ENCODE measurements at regions not wholly inside any gene's neighbourhood (a gene's known extent, or its start where the extent isn't known, plus 50 kb on each side); places are given as distances from the start of the nearest gene placed in this dataset.

DNA sequence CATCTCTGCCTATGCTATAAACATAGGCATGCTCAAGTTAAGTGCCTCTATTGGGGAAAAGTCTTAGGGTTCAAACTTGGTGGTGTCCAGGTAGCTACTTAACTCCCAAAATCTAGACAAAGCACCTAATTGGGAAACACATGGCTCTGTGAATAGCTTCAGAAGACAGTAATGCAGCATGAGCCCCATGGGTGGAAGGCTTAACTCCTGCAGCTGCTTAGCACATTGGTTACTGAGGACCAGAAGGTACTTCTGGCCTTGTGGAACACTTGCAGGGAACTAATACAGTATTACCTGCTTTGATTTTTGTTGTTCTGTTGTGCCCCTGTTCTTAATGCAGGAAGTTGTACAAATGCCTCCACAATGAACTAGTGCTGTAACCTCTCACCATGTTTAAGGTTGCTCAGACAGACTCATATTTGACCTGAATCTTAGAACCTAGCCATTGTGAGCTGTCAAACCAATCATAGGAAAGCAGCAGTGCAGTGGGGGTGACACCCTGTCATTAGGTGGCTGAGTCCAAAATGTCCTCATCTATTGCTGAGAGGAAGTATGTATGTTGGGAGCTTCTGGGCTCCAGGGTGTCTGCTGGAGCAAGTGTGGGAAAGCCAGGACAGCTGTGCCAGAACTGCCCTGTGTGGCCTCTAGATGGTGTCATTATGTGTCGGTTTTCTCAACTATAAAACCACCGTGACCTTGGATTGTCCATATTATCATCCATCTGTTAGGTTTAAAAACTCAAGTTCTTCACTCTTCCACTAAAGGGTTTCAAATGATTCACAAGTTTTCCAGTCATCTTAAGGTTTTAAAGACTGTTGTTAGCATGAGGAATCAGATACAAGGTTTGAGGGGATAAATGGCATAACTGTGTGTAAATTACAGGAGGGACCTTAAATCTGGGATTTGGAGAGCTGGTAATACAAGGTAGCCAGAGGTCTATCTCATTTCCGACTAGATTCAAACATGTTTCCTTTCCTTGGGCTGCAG is 69.9 kb upstream of the WDR1 start:
- no peaks in the 10 kb centered on the region for H3K9me3 ChIP-seq (ENCODE audit: control insufficient read depth in 2 of 3, insufficient read depth in 1 of 3, low read length in 3 of 3)
- peaks cover 0 to 2% (median 0%) of the 10 kb centered on the region in 3 donors for H3K4me1 ChIP-seq (ENCODE audit: control insufficient read depth in 2 of 3, insufficient read depth in 2 of 3, low read depth in 1 of 3, low read length in 3 of 3)
- no peak overlapping the region for H3K27ac ChIP-seq (ENCODE audit: low read depth in 2 of 2, low read length in 2 of 2)
- FAIRE-seq (no peak), DNase-seq (no peak)
- H3K36me3 ChIP-seq (ENCODE audit: control insufficient read depth in 2 of 3, insufficient read depth in 3 of 3, low read length in 3 of 3) = no peaks in the 10 kb centered on the region
- no peak overlapping the region for H3K4me3 ChIP-seq (ENCODE audit: low read length in 3 of 3)
- TF ChIP-seq, protein P1, sequence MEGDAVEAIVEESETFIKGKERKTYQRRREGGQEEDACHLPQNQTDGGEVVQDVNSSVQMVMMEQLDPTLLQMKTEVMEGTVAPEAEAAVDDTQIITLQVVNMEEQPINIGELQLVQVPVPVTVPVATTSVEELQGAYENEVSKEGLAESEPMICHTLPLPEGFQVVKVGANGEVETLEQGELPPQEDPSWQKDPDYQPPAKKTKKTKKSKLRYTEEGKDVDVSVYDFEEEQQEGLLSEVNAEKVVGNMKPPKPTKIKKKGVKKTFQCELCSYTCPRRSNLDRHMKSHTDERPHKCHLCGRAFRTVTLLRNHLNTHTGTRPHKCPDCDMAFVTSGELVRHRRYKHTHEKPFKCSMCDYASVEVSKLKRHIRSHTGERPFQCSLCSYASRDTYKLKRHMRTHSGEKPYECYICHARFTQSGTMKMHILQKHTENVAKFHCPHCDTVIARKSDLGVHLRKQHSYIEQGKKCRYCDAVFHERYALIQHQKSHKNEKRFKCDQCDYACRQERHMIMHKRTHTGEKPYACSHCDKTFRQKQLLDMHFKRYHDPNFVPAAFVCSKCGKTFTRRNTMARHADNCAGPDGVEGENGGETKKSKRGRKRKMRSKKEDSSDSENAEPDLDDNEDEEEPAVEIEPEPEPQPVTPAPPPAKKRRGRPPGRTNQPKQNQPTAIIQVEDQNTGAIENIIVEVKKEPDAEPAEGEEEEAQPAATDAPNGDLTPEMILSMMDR (IDR thresholded peaks at IDR 0.05; ENCODE audit: borderline replicate concordance, extremely low read depth, insufficient read depth) = peak; percentile 15
- intact Hi-C loops (cut with DNase I) = no loop called here
- H3K27me3 ChIP-seq (ENCODE audit: control insufficient read depth, insufficient read depth, low read length) = no peaks in the 10 kb centered on the region
- no peak overlapping the region for H3K9ac ChIP-seq (ENCODE audit: low read length in 3 of 3)

DNA sequence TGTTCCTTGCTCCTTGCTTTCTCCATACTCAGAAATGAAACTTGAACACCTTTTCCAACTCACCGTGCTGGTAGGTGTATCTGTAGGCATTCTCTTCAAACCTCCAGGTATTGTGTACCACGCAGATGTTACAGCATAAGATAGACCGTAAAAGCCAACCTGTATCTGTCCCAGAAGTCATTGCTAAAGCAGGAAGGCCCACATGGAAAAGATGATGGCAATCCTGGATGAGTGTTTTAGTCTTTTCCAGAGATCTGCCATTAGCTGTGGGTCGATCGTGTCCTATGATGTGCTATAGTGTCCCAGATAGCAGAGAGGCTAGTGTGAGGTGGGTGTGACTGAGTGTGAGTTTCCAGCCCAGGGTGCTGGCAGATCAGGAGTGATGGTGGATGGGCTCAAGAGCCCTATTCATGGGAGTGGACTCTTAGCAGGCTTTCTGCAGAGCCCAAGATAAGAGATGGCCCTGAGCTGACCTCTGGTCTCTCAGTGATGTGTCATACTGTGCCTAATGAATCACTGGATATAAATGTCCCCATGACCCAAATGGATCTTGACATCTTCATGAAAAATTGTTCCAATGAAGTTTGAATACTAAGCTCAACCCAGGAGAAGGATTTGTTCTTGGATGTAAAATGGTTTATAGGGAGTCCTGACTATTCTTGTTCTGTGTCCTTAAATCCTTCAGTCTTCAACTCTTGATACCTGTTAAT is 69.1 kb upstream of the WDR1 start:
- Histone ChIP-seq H3K36me3 (ENCODE audit: control insufficient read depth in 2 of 3, insufficient read depth in 3 of 3, low read length in 3 of 3) (no peaks in the 10 kb centered on the region), H3K4me1 (ENCODE audit: control insufficient read depth in 2 of 3, insufficient read depth in 2 of 3, low read depth in 1 of 3, low read length in 3 of 3) (peaks cover 0 to 2% (median 0%) of the 10 kb centered on the region in 3 donors), H3K27ac (ENCODE audit: low read depth in 2 of 2, low read length in 2 of 2) (no peak overlapping the region), H3K4me3 (ENCODE audit: low read length in 3 of 3) (no peak overlapping the region), H3K27me3 (ENCODE audit: control insufficient read depth, insufficient read depth, low read length) (no peaks in the 10 kb centered on the region), H3K9ac (ENCODE audit: low read length in 3 of 3) (no peak overlapping the region), H3K9me3 (ENCODE audit: control insufficient read depth in 2 of 3, insufficient read depth in 1 of 3, low read length in 3 of 3) (no peaks in the 10 kb centered on the region)
- TF ChIP-seq, protein P1 (IDR thresholded peaks at IDR 0.05; ENCODE audit: borderline replicate concordance, extremely low read depth, insufficient read depth) = no peak
- DNase-seq (no peak), FAIRE-seq (no peak)
- intact Hi-C loops (cut with DNase I) = no loop called here

- DNase-seq (no peak), FAIRE-seq (no peak)
- Histone ChIP-seq H3K36me3 (ENCODE audit: control insufficient read depth in 2 of 3, insufficient read depth in 3 of 3, low read length in 3 of 3) (no peaks in the 10 kb centered on the region), H3K27ac (ENCODE audit: low read depth in 2 of 2, low read length in 2 of 2) (no peak overlapping the region), H3K9ac (ENCODE audit: low read length in 3 of 3) (no peak overlapping the region), H3K4me1 (ENCODE audit: control insufficient read depth in 2 of 3, insufficient read depth in 2 of 3, low read depth in 1 of 3, low read length in 3 of 3) (peaks cover 0 to 2% (median 0%) of the 10 kb centered on the region in 3 donors), H3K27me3 (ENCODE audit: control insufficient read depth, insufficient read depth, low read length) (no peaks in the 10 kb centered on the region), H3K9me3 (ENCODE audit: control insufficient read depth in 2 of 3, insufficient read depth in 1 of 3, low read length in 3 of 3) (no peaks in the 10 kb centered on the region), H3K4me3 (ENCODE audit: low read length in 3 of 3) (no peak overlapping the region)
- TF ChIP-seq, protein P1 (IDR thresholded peaks at IDR 0.05; ENCODE audit: borderline replicate concordance, extremely low read depth, insufficient read depth) = no peak
- intact Hi-C loops (cut with DNase I) = no loop called here
Observed at GRCh38 chr4:10184501-10184938, 67.9 kb upstream of the WDR1 start.
